Activated naive CD8-positive, alpha-beta T cell treated with anti-CD3 and anti-CD28 coated beads, Interleukin-2, amount 10 ng/mL, durations not matched to agents 7 days and 5 days (primary cell): ENCODE measurements at regions not wholly inside any gene's neighbourhood (a gene's known extent, or its start where the extent isn't known, plus 50 kb on each side); places are given as distances from the start of the nearest gene placed in this dataset.
"Not testable (repeated sequence)": the region's sequence is repeated elsewhere in the genome, so short reads cannot be mapped to it uniquely, and the experiment has no call there.

ENCODE experiments used
- ATAC-seq: fragments of 150-1000 bp; cut with Tn5 transposase; one replicate; pipeline ENCODE4 v1.10.0; 2021; ENCODE audit warnings: low read depth, moderate library complexity
- POLR2A ChIA-PET: fragments of 350-600 bp; sonication (Branson Sonifier 250); formaldehyde crosslinking; loops from one replicate; lab custom pipeline; 2021; ENCODE audit warnings: antibody characterized with exemption; lab: Charles Lee
- DNase-seq: peaks from one replicate; pipeline ENCODE4 v3.0.0; 2021
- H3K27ac Mint-ChIP-seq: one replicate; pipeline ENCODE4 v1.8.0; 2022; ENCODE audit warnings: mild to moderate bottlenecking, mixed read lengths
- H3K27me3 Mint-ChIP-seq: one replicate; pipeline ENCODE4 v1.8.0; 2022; ENCODE audit warnings: mild to moderate bottlenecking, moderate library complexity, mixed read lengths
- H3K36me3 Mint-ChIP-seq: one replicate; pipeline ENCODE4 v1.8.0; 2021; ENCODE audit warnings: mild to moderate bottlenecking, mixed read lengths
- H3K4me1 Mint-ChIP-seq: one replicate; pipeline ENCODE4 v1.8.0; 2021; ENCODE audit warnings: mixed read lengths
- H3K4me3 Mint-ChIP-seq: one replicate; pipeline ENCODE4 v1.8.0; 2022; ENCODE audit warnings: mild to moderate bottlenecking, moderate library complexity, mixed read lengths
- H3K9me3 Mint-ChIP-seq: one replicate; pipeline ENCODE4 v1.8.0; 2021; ENCODE audit warnings: mixed read lengths

GRCh38 chr5:18732556-18733479, 1098.6 kb downstream of the TAF11L14 start:
- Mint-ChIP-seq H3K27ac (no peak overlapping the region), H3K27me3 (no peaks in the 10 kb centered on the region), H3K9me3 (peaks cover 4% of the 10 kb centered on the region), H3K4me3 (no peak overlapping the region), H3K36me3 (peaks cover 37% of the 10 kb centered on the region), H3K4me1 (peaks cover under 1% of the 10 kb centered on the region)
- DNase-seq (no peak), ATAC-seq (no peak)
- POLR2A ChIA-PET, result no interaction called here

- H3K4me1 Mint-ChIP-seq, result peaks cover 11% of the 10 kb centered on the region
- DNase-seq (no peak), ATAC-seq (no peak)
- H3K27ac Mint-ChIP-seq, result no peak overlapping the region
- H3K4me3 Mint-ChIP-seq, result no peak overlapping the region
- POLR2A ChIA-PET, result no interaction called here
- peaks cover 4% of the 10 kb centered on the region for H3K9me3 Mint-ChIP-seq
- peaks cover 39% of the 10 kb centered on the region for H3K36me3 Mint-ChIP-seq
- no peaks in the 10 kb centered on the region for H3K27me3 Mint-ChIP-seq
These were observed 1101.8 kb downstream of the TAF11L14 start for GRCh38 chr5:18736051-18736398.

GRCh38 chr5:18736736-18737135, 1102.5 kb downstream of the TAF11L14 start:
- H3K27me3 Mint-ChIP-seq, H3K9me3 Mint-ChIP-seq, H3K4me3 Mint-ChIP-seq, H3K27ac Mint-ChIP-seq, ATAC-seq, POLR2A ChIA-PET, DNase-seq: not testable (repeated sequence)
- H3K4me1 Mint-ChIP-seq, result peaks cover 14% of the 10 kb centered on the region
- peaks cover 37% of the 10 kb centered on the region for H3K36me3 Mint-ChIP-seq

GRCh38 chr5:18740301-18740700, 1106.0 kb downstream of the TAF11L14 start:
- DNase-seq (no peak), ATAC-seq (no peak)
- H3K4me1 Mint-ChIP-seq, result peaks cover 27% of the 10 kb centered on the region
- peaks cover 29% of the 10 kb centered on the region for H3K36me3 Mint-ChIP-seq
- POLR2A ChIA-PET, result no interaction called here
- peak overlapping the region; percentile 52 for H3K27ac Mint-ChIP-seq
- no peaks in the 10 kb centered on the region for H3K27me3 Mint-ChIP-seq
- H3K9me3 Mint-ChIP-seq, result no peaks in the 10 kb centered on the region
- H3K4me3 Mint-ChIP-seq, result peak overlapping the region; percentile 66

GRCh38 chr5:18742830-18743229, 1108.6 kb downstream of the TAF11L14 start:
- no peaks in the 10 kb centered on the region for H3K27me3 Mint-ChIP-seq
- DNase-seq (no peak), ATAC-seq (no peak)
- H3K36me3 Mint-ChIP-seq, result peaks cover 24% of the 10 kb centered on the region
- H3K4me3 Mint-ChIP-seq, result no peak overlapping the region
- POLR2A ChIA-PET, result no interaction called here
- H3K9me3 Mint-ChIP-seq, result no peaks in the 10 kb centered on the region
- H3K4me1 Mint-ChIP-seq, result peaks cover 35% of the 10 kb centered on the region
- no peak overlapping the region for H3K27ac Mint-ChIP-seq

- no peaks in the 10 kb centered on the region for H3K27me3 Mint-ChIP-seq
- H3K9me3 Mint-ChIP-seq, result no peaks in the 10 kb centered on the region
- no peak for DNase-seq
- ATAC-seq, result peak; percentile 31
- H3K4me1 Mint-ChIP-seq, result peaks cover 31% of the 10 kb centered on the region
- peaks cover 16% of the 10 kb centered on the region for H3K36me3 Mint-ChIP-seq
- peak overlapping the region; percentile 94 for H3K4me3 Mint-ChIP-seq
- peak overlapping the region; percentile 94 for H3K27ac Mint-ChIP-seq
- POLR2A ChIA-PET, result no interaction called here
These were observed 1110.2 kb downstream of the TAF11L14 start for GRCh38 chr5:18744441-18744840.

GRCh38 chr5:18745042-18745987, 1111.1 kb downstream of the TAF11L14 start:
- Mint-ChIP-seq H3K36me3 (peaks cover 15% of the 10 kb centered on the region), H3K4me1 (peaks cover 28% of the 10 kb centered on the region), H3K4me3 (peak overlapping the region; percentile 94), H3K27ac (peak overlapping the region; percentile 94), H3K9me3 (no peaks in the 10 kb centered on the region), H3K27me3 (no peaks in the 10 kb centered on the region)
- POLR2A ChIA-PET, result interaction anchor here (1.6 kb wide), 1 partner anchor 46 kb away, joined by 4 read pairs; no protein-coding TSS in a partner anchor
- peak; percentile 41 for DNase-seq
- peak; percentile 65 for ATAC-seq

GRCh38 chr5:18745988-18746615, 1111.8 kb downstream of the TAF11L14 start:
- Mint-ChIP-seq H3K27me3 (no peaks in the 10 kb centered on the region), H3K4me3 (peak overlapping the region; percentile 94), H3K9me3 (no peaks in the 10 kb centered on the region), H3K4me1 (peaks cover 23% of the 10 kb centered on the region), H3K36me3 (peaks cover 14% of the 10 kb centered on the region), H3K27ac (peak overlapping the region; percentile 94)
- ATAC-seq (peak; percentile 79), DNase-seq (peak; percentile 42)
- POLR2A ChIA-PET, result interaction anchor here (1.6 kb wide), 1 partner anchor 47 kb away, joined by 4 read pairs; no protein-coding TSS in a partner anchor

- peaks cover 3% of the 10 kb centered on the region for H3K36me3 Mint-ChIP-seq
- no peak overlapping the region for H3K27ac Mint-ChIP-seq
- DNase-seq, result no peak
- POLR2A ChIA-PET, result no interaction called here
- no peaks in the 10 kb centered on the region for H3K27me3 Mint-ChIP-seq
- ATAC-seq, result no peak
- peaks cover 14% of the 10 kb centered on the region for H3K4me1 Mint-ChIP-seq
- H3K4me3 Mint-ChIP-seq, result no peak overlapping the region
- no peaks in the 10 kb centered on the region for H3K9me3 Mint-ChIP-seq
These were observed 1115.5 kb downstream of the TAF11L14 start for GRCh38 chr5:18749763-18750162.

GRCh38 chr5:18752317-18752716, 1118.1 kb downstream of the TAF11L14 start:
- Mint-ChIP-seq H3K36me3 (peaks cover 2% of the 10 kb centered on the region), H3K27ac (no peak overlapping the region), H3K9me3 (no peaks in the 10 kb centered on the region), H3K4me1 (peaks cover 2% of the 10 kb centered on the region), H3K27me3 (peaks cover 3% of the 10 kb centered on the region), H3K4me3 (no peak overlapping the region)
- DNase-seq, result no peak
- POLR2A ChIA-PET, result no interaction called here
- ATAC-seq, result no peak

- no peak for ATAC-seq
These were observed 1119.9 kb downstream of the TAF11L14 start for GRCh38 chr5:18754201-18754600.

GRCh38 chr5:18761801-18762200, 1127.5 kb downstream of the TAF11L14 start:
- peak; percentile 50 for ATAC-seq
- Mint-ChIP-seq H3K36me3 (no peaks in the 10 kb centered on the region), H3K9me3 (no peaks in the 10 kb centered on the region), H3K4me3 (no peak overlapping the region), H3K4me1 (no peaks in the 10 kb centered on the region), H3K27ac (no peak overlapping the region), H3K27me3 (no peaks in the 10 kb centered on the region)
- DNase-seq, result no peak
- POLR2A ChIA-PET, result no interaction called here

More at GRCh38 chr5:18754201-18754600, 1119.9 kb downstream of the TAF11L14 start:
- POLR2A ChIA-PET, result no interaction called here
- no peak for DNase-seq
- Mint-ChIP-seq H3K4me1 (peaks cover 2% of the 10 kb centered on the region), H3K9me3 (no peaks in the 10 kb centered on the region), H3K27ac (no peak overlapping the region), H3K27me3 (peaks cover 3% of the 10 kb centered on the region), H3K36me3 (peaks cover 2% of the 10 kb centered on the region), H3K4me3 (no peak overlapping the region)

GRCh38 chr5:18764161-18764560, 1129.9 kb downstream of the TAF11L14 start:
- Mint-ChIP-seq H3K9me3 (no peaks in the 10 kb centered on the region), H3K4me3 (no peak overlapping the region), H3K27ac (no peak overlapping the region), H3K36me3 (no peaks in the 10 kb centered on the region), H3K27me3 (peaks cover 7% of the 10 kb centered on the region), H3K4me1 (no peaks in the 10 kb centered on the region)
- no peak for DNase-seq
- POLR2A ChIA-PET, result no interaction called here
- no peak for ATAC-seq
